ENCODE measurements at regions not wholly inside any gene's neighbourhood (a gene's known extent, or its start where the extent isn't known, plus 50 kb on each side); places are given as distances from the start of the nearest gene placed in this dataset.

DNA sequence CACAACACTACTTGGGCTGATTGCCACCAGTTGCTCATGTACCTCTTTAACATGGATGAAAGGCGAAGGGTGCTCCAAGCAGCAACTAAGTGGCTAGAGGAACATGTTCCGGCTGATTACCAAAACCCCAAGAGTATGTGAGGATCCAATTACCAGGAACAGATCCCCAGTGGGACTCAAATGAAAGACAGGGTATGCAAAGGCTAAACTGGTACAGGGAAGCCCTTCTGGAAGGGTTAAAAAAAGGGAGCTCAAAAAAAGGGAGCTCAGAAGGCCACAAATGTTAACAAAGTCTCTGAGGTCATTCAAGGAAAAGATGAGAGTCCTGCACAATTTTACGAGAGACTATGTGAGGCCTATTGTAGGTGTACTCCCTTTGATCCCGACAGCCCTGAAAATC lies 604.7 kb downstream of the UQCRFS1 start (continued):
- TF ChIP-seq JUND (IDR thresholded peaks at IDR 0.05; ENCODE audit: low read depth, low read length) (no peak), MYB (IDR thresholded peaks at IDR 0.05; ENCODE audit: borderline replicate concordance, low read depth, low read length) (no peak), BACH1 (IDR thresholded peaks at IDR 0.05; ENCODE audit: borderline replicate concordance) (no peak)

DNA sequence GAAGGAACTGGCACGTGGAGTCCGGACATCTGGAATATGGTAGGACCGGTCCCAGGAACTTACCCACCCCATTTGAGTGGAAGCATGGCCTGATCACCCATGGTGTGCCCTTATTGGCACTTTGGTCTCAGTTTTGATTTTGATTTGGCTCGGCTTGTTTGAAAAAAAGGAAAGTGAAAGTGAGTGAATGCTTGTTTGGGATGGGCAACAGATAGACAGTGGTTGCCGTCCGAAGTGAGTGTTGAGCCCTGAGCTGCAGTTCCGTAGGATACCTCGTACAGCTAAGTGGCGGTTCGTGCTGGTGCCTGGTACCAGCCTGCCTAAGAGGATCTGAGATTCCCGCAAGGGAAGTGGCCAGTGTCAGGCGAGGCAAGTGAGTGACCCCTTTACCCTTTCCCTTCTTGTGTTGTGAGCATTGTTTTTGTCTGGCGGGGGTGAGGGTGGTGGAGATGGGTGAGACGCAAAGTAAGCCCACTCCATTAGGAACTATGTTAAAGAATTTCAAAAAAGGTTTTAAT lies 605.8 kb downstream of the UQCRFS1 start:
- no peak overlapping the region for H3K27ac ChIP-seq (ENCODE audit: control insufficient read depth, insufficient read depth)
- no peak overlapping the region for H2AFZ ChIP-seq (ENCODE audit: control insufficient read depth, low read depth, low read length)
- no peak overlapping the region for H3K4me2 ChIP-seq (ENCODE audit: control insufficient read depth, insufficient read depth)
- ChIA-PET POLR2A (interaction anchor here (2.4 to 2.6 kb wide), 2 partner anchors 65 to 138 kb away, joined by 7 to 10 read pairs; no protein-coding TSS in a partner anchor), CTCF (interaction anchor here (1.6 kb wide), 1 partner anchor 138 kb away, joined by 3 read pairs; no protein-coding TSS in a partner anchor), SMC1A (ENCODE audit: uncharacterized antibody, unreplicated experiment) (interaction anchor here (0.8 to 3.3 kb wide), 3 partner anchors 27 to 65 kb away, joined by 4 to 14 read pairs (median 9); no protein-coding TSS in a partner anchor), RAD21 (ENCODE audit: unreplicated experiment) (interaction anchor here (1.0 to 2.3 kb wide), 2 partner anchors 65 to 138 kb away, joined by 3 to 8 read pairs; no protein-coding TSS in a partner anchor)
- no peaks in the 10 kb centered on the region for H4K20me1 ChIP-seq (ENCODE audit: control insufficient read depth, insufficient read depth)
- H3K4me3 ChIP-seq = no peak overlapping the region
- FAIRE-seq = no peak
- intact Hi-C loops (cut with micrococcal nuclease; ENCODE audit: unreplicated experiment) = no loop called here
- ATAC-seq = no peak
- in situ Hi-C loops (cut with MboI) = no loop called here
- no TSS peak for BruUV-seq (replicated peaks)
- no peaks in the 10 kb centered on the region for H3K4me1 ChIP-seq (ENCODE audit: control insufficient read depth, insufficient read depth, low read length)
- H3K9me3 ChIP-seq (replicated peaks; ENCODE audit: control insufficient read depth, insufficient read depth, low read length) = no peaks in the 10 kb centered on the region; the same call in 2 of the 3 replicates
- H3K9ac ChIP-seq (ENCODE audit: control insufficient read depth, insufficient read depth, low read length) = no peak overlapping the region
- H3K79me2 ChIP-seq (ENCODE audit: control insufficient read depth, insufficient read depth, low read length) = no peaks in the 10 kb centered on the region
- no peaks in the 10 kb centered on the region for H3K27me3 ChIP-seq (replicated peaks in 1 of 2; ENCODE audit: control insufficient read depth in 2 of 2, insufficient read depth in 2 of 2, low read length in 1 of 2)
- H3K36me3 ChIP-seq (ENCODE audit: control insufficient read depth in 2 of 2, insufficient read depth in 2 of 2, low read length in 1 of 2) = no peaks in the 10 kb centered on the region
- WGBS (ENCODE audit: insufficient coverage, insufficient replicate concordance, low lambda C conversion rate, missing lambda C conversion rate) = 49% methylated on average over 14 of the region's 14 CpGs
- no peak for DNase-seq (ENCODE audit: low read depth, low spot score)
- no peak for TF ChIP-seq MTA3 (IDR thresholded peaks at IDR 0.05; ENCODE audit: borderline replicate concordance, low read length)
- TF ChIP-seq HCFC1 (IDR thresholded peaks at IDR 0.05; ENCODE audit: low read length) = no peak
- TF ChIP-seq TAF1 (IDR thresholded peaks at IDR 0.05; ENCODE audit: borderline replicate concordance, low read depth, low read length) = no peak
- TF ChIP-seq, protein P1, sequence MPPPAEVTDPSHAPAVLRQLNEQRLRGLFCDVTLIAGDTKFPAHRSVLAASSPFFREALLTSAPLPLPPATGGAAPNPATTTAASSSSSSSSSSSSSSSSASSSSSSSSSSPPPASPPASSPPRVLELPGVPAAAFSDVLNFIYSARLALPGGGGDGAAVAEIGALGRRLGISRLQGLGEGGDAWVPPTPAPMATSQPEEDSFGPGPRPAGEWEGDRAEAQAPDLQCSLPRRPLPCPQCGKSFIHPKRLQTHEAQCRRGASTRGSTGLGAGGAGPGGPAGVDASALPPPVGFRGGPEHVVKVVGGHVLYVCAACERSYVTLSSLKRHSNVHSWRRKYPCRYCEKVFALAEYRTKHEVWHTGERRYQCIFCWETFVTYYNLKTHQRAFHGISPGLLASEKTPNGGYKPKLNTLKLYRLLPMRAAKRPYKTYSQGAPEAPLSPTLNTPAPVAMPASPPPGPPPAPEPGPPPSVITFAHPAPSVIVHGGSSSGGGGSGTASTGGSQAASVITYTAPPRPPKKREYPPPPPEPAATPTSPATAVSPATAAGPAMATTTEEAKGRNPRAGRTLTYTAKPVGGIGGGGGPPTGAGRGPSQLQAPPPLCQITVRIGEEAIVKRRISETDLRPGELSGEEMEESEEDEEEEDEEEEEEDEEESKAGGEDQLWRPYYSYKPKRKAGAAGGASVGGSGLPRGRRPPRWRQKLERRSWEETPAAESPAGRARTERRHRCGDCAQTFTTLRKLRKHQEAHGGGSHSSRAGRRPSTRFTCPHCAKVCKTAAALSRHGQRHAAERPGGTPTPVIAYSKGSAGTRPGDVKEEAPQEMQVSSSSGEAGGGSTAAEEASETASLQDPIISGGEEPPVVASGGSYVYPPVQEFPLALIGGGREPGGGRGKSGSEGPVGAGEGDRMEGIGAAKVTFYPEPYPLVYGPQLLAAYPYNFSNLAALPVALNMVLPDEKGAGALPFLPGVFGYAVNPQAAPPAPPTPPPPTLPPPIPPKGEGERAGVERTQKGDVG (CRISPR knock-in tag; IDR thresholded peaks at IDR 0.05) = no peak
- no peak for TF ChIP-seq ZNF217 (IDR thresholded peaks at IDR 0.05)
- TF ChIP-seq NRF1 (conservative IDR thresholded peaks at IDR 0.05; ENCODE audit: low read depth, low read length) = no peak
- no peak for TF ChIP-seq NFYB (IDR thresholded peaks at IDR 0.05; ENCODE audit: insufficient read depth, low read depth, low read length)
- TF ChIP-seq, protein P2, sequence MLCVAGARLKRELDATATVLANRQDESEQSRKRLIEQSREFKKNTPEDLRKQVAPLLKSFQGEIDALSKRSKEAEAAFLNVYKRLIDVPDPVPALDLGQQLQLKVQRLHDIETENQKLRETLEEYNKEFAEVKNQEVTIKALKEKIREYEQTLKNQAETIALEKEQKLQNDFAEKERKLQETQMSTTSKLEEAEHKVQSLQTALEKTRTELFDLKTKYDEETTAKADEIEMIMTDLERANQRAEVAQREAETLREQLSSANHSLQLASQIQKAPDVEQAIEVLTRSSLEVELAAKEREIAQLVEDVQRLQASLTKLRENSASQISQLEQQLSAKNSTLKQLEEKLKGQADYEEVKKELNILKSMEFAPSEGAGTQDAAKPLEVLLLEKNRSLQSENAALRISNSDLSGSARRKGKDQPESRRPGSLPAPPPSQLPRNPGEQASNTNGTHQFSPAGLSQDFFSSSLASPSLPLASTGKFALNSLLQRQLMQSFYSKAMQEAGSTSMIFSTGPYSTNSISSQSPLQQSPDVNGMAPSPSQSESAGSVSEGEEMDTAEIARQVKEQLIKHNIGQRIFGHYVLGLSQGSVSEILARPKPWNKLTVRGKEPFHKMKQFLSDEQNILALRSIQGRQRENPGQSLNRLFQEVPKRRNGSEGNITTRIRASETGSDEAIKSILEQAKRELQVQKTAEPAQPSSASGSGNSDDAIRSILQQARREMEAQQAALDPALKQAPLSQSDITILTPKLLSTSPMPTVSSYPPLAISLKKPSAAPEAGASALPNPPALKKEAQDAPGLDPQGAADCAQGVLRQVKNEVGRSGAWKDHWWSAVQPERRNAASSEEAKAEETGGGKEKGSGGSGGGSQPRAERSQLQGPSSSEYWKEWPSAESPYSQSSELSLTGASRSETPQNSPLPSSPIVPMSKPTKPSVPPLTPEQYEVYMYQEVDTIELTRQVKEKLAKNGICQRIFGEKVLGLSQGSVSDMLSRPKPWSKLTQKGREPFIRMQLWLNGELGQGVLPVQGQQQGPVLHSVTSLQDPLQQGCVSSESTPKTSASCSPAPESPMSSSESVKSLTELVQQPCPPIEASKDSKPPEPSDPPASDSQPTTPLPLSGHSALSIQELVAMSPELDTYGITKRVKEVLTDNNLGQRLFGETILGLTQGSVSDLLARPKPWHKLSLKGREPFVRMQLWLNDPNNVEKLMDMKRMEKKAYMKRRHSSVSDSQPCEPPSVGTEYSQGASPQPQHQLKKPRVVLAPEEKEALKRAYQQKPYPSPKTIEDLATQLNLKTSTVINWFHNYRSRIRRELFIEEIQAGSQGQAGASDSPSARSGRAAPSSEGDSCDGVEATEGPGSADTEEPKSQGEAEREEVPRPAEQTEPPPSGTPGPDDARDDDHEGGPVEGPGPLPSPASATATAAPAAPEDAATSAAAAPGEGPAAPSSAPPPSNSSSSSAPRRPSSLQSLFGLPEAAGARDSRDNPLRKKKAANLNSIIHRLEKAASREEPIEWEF (IDR thresholded peaks at IDR 0.05; ENCODE audit: insufficient replicate concordance, low read depth, low read length) = no peak
- no peak for TF ChIP-seq ZNF207 (IDR thresholded peaks at IDR 0.05; ENCODE audit: borderline replicate concordance)
- TF ChIP-seq TBL1XR1 (IDR thresholded peaks at IDR 0.05; ENCODE audit: low read depth, low read length) = no peak
- no peak for TF ChIP-seq SIN3A (IDR thresholded peaks at IDR 0.05; ENCODE audit: low read depth, low read length)
- no peak for TF ChIP-seq BMI1 (IDR thresholded peaks at IDR 0.05; ENCODE audit: borderline replicate concordance)
- TF ChIP-seq CEBPB (IDR thresholded peaks at IDR 0.05; ENCODE audit: borderline replicate concordance in 1 of 2, low read depth in 2 of 2, low read length in 2 of 2) = no peak
